SKM-1 treated with dmso at 0.1 percent for 144 hours (cell line): ENCODE measurements at regions not wholly inside any gene's neighbourhood (a gene's known extent, or its start where the extent isn't known, plus 50 kb on each side); places are given as distances from the start of the nearest gene placed in this dataset.

Experiments used
- DNase-seq: peaks from one replicate; lab custom pipeline; 2025; ENCODE audit not compliant: unreplicated experiment; lab: John Stamatoyannopoulos, UW

DNA sequence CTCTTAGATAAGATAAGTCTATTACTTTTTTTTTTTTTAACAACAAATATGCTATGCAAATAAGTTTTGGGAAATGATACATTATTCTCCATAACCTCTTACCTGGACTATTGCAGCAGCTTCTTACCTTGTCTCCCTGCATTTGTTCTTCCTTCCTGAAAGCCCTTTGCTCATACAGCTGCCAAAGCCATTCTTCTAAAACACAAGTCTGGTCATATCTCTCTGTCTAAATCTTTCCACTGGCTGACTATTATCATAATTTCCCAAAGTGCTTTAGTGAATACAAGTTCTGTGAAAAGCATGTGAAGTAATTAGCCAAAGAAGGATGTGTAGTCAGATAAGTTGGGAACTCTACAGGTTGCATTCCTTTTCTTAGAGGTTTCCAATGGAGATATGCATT is 115.4 kb upstream of the CNTLN start:
- DNase-seq, result no peak

DNA sequence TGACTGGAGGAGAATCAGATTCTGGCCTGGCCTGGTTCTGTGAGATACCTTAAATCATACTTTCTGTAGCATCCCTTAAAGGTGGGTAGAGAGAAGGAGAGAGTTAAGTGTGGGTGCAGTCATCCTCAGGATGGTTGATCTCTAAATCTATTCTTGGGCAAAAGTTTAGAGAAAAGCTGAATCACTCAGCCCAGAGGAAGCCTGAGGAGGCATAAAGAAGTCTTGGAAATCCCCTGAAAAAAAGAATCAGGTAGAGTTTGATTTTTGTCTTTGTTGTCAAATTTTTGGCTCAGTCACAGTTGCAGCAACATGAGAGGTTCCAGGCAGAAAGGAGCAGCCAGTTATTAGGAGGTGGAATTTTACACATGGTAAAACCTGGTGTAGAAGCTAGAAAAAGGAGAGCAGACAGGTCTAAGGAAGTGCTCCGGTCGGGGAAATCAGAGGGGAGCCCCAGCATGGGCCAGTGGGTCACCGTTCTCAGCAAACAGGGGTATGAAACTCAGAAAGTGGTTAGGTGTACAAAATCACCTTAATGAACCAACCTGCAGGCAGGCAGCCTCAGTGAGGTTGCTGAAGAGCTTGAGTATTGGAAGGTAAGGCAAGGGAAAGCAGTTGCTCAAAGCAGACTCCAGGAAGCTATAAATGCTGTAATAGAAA is 116.2 kb upstream of the CNTLN start:
- DNase-seq, result no peak

GRCh38 chr9:17017931-17018491 is 116.8 kb upstream of the CNTLN start:
- DNase-seq, result no peak

DNA sequence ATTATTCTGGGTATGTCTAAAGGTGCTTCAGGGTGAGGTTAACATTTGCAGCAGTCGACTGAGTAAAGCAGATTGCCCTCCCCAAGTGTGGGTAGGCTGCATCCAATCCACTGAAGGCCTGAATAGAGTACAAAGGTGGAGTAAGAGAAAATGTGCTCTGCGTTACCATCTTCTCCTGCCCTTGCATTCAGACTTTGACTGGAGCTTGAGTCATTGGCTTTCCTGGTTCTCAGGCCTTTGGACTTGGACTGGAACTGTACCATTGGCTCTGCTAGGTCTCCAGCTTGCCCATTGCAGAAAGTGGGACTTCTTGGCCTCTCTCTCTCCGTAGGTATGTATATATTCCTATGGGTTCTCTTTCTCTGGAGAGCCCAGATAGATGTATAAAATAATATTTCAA is 120.9 kb upstream of the CNTLN start:
- DNase-seq, result no peak

DNA sequence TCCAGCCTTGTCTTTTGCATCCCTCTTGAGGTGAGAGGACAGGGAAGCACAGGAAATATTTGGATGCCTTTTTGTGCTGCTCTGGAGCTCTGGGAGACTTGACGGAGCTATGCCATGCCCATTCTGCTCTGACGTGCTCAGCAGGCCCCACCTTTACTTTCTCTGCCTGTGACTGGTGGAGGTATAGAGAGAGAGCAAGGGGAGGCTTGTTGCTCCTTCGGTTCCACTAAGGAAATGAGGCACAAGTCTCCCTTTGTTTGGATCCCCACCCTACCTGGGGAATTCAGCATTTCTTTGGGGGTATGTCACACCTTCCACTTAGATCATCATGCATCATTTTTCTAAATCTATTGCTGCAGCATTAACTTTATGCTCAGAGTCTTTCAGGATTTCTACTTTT is 121.8 kb upstream of the CNTLN start:
- DNase-seq, result no peak

DNA sequence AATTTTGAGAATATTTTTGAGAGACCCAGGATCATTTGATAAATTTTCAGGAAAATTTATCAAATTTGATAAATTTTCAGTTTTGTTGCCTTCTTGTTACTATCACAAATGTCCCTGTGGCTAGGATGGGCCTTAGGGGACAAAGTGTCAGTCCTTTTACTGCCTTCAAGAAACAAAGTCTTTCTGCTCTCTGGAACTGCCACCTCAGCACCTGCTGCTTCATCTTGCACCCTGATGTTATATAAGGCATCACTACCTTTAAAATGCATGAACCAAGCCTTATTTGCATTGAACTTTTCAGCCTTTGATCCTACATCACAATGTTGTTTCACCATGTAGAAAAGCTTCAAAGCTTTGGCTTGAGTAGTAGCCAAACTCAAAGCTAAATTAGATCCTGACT is 123.0 kb upstream of the CNTLN start:
- DNase-seq, result no peak

- DNase-seq, result no peak
These were observed 125.8 kb upstream of the CNTLN start for GRCh38 chr9:17009071-17009470.

DNA sequence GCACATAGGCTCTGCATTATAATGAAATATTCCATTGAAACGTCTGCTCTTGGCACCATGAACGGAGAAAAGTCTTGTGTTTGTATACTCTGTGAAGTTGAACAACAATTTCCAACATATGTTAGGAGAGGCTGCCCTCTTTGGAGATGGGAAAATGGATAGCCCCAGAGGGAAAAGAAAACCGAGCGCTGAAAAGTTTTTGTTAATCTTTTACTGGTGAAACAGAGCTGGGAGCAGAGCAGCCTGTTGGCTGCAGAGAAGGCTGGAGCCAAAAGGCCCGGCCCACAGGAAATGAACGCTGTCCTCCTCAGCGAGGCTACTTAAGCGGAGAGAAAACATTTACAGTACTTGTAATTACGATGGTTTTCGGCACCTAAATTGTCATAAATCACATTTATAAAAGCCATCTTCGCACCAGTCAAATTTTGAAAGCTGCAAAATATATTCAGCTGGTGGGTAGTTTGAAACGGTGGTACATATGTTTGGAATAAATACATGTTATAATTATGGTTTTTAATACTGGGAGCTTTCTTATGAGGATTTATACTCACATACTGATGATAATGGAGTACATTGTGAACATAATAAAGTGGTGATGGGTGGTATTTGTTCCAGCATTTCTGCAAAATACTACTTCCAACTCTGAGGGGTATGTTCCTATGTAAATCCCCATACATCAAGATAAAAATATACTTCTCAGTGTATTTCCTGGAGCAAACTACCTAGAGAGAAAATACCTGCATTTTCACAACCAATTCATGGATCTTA is 129.6 kb upstream of the CNTLN start:
- no peak for DNase-seq

DNA sequence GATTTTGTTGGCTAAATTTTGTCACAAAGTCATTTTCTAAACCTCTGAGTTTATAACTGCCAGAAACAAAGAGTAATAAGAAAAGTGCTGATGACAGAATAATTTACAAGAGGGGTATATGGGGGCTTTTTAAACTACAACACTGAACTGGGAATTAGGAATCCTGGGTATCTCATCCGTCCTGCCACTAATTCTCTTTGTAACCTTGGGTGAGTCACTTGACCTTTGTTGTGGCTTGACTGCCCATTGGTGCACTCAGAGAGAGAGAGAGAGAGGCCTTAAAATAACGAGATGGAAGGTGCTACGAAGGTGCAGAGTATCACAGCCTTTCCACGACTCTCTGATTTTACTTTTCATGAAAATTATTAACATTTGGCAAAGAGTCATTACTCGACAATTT is 130.3 kb upstream of the CNTLN start:
- DNase-seq, result no peak

DNA sequence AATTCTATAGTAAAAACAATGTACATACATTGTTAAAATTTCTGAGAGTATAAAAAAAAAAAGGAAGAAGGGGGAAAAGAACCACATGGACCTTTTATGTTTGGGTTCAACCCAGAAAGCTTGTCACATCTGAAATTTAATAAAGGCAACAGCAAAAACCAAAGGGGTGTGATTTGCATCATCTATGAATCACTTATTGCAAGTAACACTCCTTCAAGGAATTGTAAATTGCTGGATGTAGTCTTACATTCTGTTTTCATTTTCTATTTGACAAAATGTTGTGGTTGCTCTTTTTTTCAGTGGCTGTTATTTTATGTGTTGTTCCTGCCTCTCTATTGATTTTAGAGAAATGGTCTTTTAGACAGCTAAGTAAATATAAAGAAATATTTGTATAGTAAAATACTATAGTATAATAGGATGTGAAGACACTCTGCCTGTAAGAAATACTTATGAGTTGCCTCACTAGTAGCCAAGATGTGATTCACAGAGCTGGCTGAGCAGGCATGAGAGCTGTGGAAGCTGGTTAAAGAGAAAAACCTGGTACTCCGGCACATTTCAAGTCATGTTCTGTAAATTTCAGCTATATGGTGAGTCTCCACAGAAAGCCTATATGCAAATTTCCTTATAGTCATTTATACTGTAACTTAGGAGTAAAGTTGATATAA is 131.1 kb upstream of the CNTLN start:
- DNase-seq, result no peak

- no peak for DNase-seq
These were observed 126.5 kb upstream of the BNC2 start for GRCh38 chr9:16996901-16997491.

DNA sequence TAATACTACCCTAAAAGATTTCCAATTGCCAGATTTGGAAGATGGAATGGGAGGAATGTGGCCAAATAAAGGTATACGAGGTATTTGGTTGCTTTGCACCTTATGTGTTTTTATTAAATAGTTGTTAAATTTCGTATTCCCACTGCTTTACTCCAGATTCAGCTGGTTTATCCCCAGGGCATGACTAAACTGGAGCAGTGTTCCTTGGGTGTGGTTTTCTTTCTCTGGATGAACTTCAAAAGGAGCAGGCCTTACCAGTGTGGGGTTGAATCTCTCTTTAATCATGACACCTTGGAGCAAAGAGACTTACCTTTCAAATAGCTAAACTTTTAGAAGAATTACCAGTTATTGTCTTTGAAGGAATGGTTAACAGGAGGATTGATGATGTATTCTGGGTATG is 121.7 kb upstream of the BNC2 start:
- no peak for DNase-seq

DNA sequence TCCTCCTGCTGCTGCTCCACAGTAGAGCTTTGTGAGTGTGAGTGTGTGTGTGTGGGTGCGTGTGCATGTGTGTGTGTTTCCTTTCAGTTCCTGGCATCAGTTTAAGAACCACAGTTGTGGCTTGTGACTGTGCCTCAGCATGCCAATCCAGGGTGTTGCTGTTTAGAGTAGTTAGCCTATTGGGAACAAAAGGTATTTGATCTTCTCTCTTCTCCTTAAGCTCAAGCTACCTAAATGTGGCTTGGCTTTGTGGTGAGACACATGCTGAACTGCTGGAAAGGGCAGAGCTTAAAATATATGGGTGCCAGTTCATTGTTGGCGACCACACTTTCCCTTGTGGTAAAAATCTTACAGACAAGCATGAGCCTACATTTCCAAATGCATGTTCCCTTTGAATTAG is 116.6 kb upstream of the BNC2 start:
- DNase-seq, result peak; percentile 59

DNA sequence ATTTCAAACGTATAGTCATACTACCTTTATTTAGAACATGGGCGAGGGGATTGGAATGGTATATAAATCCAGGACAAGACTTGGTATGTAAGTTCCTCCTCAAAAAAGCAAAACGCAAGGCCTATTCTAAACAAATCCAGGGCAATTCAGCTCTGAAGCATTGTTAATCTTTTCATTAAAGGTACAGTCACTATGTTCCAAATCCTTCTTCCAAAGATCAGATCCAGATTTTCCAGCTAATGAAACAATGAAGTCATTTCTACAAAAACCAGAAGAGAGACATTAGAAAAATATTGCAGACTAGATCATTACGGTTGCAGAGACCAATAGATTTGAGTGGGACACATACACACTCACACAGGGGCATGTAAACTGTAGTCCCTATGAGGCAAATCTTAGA is 116.1 kb upstream of the BNC2 start:
- no peak for DNase-seq

GRCh38 chr9:16985559-16986348 is 115.3 kb upstream of the BNC2 start:
- no peak for DNase-seq

- DNase-seq, result no peak
These were observed 112.4 kb upstream of the BNC2 start for GRCh38 chr9:16982780-16983310.

GRCh38 chr9:16976427-16976826 is 106.0 kb upstream of the BNC2 start:
- DNase-seq, result no peak

GRCh38 chr9:16974436-16974835 is 104.0 kb upstream of the BNC2 start:
- no peak for DNase-seq

GRCh38 chr9:16970321-16970720 is 99.9 kb upstream of the BNC2 start:
- no peak for DNase-seq

DNA sequence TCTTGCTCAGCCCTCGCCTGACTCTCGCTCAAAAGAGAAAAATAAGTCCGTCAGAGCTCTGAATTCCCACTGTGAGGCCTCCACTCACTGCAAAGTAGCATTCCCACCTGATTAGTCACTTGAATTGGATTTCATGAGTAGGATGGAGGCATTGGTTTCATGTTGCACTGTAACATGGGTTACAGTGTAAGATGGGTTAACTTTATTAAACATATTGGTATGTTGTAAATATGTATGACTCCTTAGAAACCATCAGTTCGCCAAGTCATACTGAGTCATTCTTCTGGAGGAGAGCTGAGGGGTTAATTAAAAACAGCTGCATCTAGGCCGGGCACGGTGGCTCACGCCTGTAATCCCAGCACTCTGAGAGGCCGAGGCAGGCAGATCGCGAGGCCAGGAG is 93.8 kb upstream of the BNC2 start:
- no peak for DNase-seq

- DNase-seq, result no peak
These were observed 89.6 kb upstream of the BNC2 start for GRCh38 chr9:16960084-16960483.
